ENCODE measurements at regions not wholly inside any gene's neighbourhood (a gene's known extent, or its start where the extent isn't known, plus 50 kb on each side); places are given as distances from the start of the nearest gene placed in this dataset.
"Not testable (repeated sequence)": the region's sequence is repeated elsewhere in the genome, so short reads cannot be mapped to it uniquely, and the experiment has no call there.

DNA sequence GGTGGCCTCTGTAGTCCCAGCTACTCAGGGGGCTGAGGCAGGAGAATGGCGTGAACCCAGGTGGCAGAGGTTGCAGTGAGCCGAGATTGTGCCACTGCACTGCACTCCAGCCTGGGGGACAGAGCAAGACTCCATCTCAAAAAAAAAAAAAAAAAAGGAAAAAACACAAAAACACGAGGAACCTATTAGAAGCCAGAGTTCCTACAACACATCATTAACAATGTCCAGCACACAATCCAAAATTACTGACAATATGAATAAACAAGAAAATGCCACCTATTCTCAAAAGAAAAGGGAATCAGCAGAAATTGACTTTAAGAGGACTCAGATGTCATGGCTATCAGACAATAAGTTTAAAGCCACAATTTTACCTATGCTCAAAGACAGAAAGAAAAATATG, 57.3 kb upstream of the HS3ST3A1 start:
- not testable (repeated sequence) for DNase-seq (ENCODE audit: low spot score)

DNA sequence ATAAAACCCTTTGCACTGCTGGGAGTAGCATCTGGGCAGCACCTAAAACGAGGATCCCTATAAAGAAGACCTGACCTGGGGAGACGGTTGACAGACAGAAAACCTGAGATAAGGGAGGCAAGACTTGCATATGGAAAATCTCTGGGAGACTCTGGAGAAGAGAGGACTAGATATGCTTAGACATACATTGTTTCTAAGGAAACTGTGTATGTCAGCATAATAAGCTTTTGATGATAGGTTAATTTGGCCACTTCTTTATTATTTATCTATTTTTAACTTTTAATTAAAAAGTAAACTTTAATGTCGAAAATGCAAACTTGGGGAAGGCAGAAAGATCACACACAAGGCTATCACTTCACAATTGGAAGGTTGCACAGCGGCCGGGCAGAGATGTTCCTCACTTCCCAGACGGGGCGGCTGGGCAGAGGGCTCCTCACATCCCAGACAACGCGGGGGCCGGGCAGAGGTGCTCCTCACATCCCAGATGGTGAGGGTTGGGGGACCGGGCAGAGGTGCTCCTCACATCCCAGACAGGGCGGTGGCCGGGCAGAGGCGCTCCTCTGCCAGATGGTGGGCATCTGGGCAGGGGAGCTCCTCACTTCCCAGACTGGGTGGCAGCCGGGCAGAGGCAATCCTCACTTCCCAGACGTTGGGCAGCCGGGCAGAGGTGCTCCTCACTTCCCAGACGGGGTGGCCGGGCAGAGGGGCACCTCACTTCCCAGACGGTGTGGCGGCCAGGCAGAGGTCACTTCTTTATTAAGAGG, 64.3 kb upstream of the HS3ST3A1 start:
- no peak for DNase-seq (ENCODE audit: low spot score)

DNA sequence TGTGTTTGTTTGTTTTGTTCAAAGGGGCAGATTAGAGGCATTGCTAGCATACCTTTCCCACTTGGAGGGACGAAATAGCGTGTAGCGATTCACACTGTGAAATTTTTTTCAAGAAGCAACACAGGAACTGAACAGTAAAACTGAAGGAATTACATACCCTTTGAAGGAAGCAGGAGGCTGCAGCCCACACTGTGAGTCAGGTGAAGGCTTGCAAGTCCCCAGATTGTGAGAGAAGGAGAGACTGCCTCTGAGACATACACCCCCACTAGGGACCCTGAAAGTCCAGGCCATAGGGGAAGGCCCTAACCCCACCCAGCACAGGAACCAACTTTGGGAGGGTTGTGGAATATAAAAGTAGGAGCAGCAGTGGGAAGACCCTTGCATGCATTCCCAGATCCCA, 69.6 kb upstream of the HS3ST3A1 start:
- no peak for DNase-seq (ENCODE audit: low spot score)

DNA sequence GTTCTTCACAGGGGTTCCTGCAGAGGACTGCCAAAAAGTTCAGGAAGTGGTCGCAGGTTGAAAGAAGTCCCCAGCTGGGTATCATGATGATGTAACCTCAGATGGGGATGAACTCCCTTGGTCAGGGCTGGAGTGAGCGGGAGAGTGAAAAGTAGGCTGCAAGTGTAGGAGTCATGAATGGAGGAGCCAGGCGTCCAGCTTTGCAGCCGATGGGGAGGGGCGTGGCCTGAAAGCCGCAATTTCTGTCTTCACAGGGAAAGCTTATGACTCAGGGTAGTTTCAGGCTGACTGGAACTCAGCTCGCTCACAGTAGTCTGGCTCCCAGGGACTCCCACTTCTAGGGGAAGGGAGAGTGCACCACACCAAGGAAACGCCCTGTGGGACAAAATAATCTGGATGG, 70.0 kb upstream of the HS3ST3A1 start:
- DNase-seq (ENCODE audit: low spot score): no peak

DNA sequence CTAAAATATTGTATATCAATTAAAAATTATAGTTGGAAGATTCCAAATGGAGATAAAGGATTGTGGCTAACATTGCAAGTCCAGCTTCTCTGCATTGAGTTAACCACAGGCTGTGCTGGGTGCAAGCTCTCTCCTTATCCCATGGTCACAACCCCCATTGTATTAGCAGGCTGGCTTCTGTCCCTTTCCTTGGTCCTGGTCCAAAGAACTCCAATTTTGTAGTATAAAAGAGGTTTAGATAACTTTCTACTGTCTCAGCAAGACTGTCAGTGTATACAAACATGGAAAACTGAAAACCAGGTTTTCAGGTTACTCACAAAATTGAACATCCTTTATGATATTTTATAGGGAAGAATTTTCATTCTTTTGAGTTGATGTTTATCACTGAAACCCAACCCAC, 76.6 kb upstream of the HS3ST3A1 start:
- DNase-seq (ENCODE audit: low spot score): no peak

DNA sequence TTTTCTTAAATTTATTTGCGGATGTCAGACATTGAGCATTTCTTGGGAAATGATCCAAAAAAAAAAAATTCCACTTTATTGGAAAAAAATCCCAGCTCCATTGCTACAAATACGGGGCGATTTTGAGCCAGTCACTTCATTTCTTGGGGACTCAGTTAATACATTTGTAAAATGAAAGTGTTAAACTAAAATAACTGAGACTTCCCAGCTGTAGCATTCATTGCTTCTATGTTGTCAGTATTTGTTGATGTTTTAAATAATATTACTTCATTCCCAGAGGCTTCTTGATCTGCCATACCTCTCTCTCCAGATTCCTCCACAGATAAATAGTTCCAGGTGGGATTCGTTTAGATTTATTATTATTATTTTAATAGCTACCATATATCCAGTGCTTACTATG, 77.1 kb upstream of the HS3ST3A1 start:
- DNase-seq (ENCODE audit: low spot score): no peak

DNA sequence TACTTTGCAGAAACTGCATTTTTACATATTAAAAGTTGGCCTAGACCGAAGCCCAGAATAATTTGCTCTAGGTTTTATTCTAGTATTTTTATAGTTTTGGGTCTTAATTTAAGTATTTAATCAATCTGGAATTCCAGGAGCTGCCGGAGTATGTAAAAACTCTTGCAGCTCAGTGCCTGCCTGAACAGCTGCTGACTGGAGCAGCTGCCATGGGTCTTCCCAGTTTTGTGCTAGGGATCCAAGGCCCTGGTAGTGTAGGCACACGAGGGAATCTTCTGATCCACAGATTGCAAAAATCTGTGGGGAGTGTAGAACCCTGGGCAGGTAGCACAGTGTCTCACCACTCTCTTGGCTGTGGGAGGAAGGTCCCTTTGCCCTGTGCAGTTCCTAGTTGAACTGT, 87.0 kb upstream of the HS3ST3A1 start:
- DNase-seq (ENCODE audit: low spot score): no peak

DNA sequence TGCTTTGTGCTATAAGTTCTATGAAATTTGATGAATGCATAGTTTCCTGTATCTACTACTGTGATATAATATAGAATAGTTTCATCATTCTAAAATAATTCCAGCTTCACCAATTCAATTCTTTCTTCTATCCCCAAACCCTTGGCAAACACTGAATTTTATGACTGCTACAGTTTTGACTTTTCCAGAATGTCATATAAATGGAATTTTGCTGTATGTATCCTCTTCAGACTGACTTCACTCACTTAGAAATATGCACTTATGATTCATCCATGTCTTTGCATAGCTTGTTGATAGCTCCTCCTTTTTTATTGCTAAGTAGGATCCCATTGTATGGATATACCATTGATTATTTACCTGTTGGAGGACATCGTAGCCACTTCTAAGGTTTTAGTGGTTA, 89.1 kb upstream of the HS3ST3A1 start:
- DNase-seq (ENCODE audit: low spot score): no peak

DNA sequence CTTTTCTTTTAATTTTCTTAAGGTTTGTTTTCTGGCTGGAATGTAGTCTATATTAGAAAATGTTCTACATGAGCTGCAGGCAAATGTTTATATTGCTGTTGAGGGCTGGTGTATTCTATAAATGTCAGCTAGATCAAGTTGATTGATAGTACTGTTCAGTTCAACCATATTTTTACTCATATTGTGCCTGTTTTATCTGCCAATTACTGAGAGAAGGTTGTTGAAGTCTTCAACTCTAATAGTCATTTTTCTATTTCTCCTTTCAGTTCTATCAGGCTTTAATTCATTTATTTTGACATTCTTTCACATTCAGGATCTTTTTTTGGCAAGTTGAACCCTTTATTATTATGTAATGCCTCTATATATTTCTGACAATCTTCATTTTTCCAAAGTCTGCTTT, 93.2 kb upstream of the HS3ST3A1 start:
- DNase-seq (ENCODE audit: low spot score): no peak

DNA sequence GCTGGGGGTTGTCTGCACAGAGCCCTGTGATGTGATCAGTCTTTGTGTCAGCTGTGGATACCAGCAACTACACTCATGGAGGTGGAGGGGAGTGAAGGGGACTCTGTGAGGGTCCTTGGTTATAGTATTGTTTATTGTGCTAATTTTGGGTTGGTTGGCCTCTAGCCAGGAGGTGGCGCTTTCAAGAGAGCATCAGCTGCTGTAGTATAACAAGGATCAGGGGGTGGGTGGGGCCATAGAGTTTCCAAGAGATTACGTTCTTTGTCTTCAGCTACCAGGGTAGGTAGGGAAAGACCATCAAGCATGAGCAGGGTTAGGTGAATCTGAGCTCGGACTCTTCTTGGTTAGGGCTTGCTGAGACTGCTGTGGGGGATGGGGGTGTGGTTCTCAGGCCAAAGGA, 97.1 kb upstream of the HS3ST3A1 start:
- no peak for DNase-seq (ENCODE audit: low spot score)

DNA sequence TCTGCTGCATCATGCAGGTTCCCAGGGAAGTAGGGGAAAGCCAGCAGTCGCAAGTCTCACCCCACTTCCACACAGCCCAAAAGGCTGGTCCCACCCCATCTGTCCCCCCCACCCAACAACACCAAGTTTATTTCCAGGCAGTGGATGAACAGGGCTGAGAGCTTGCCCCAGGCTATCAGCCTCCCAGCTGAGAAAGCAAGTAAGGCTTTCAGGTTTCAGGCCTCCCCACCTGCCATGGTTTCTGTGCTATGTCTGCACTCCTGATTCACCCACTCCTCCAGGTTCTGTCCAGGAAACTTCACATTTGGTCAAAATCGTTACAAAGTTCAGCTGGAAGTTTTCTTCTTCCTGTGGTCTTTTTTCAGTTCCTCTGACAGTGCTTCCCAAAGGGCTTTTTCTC, 97.5 kb upstream of the HS3ST3A1 start:
- DNase-seq (ENCODE audit: low spot score): no peak

DNA sequence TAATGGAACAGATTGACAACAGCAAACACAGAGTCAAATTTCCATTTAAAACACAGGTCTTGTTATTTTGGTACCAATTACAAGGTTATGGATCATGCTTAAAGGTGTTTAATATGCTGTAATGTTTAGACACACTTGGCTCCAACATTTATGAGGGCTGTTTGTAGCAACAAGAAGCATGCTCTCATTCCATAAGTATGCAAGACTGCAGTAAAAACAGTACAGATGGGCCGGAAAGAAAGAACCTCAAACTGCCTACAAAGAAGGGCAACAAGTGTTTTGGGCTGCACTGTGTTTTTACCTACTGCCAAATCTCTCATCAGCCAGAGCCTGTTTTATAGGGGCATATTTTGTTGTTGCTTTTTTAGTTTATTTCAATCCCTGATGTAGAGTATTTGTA, 100.5 kb upstream of the HS3ST3A1 start:
- no peak for DNase-seq (ENCODE audit: low spot score)

DNA sequence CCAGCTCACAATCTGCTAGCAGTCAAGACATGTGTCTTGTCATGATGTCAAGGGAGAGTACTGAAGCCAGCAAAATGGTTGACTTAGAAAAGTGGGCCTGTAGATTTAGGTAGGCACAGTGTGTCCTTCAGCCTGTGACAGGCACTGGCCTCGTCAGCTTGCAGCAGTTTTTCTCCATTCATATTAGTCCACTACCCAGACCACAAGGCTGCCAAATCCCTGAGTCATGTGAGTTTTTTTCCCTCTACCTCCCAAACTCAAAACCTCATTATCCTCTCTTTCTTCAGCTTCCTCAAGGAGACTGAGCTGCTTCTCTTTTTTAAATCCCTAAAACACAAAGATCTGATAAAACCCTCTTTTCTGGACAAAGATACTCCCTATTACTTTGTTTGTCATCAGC, 102.6 kb upstream of the HS3ST3A1 start:
- DNase-seq (ENCODE audit: low spot score): peak; percentile 43

DNA sequence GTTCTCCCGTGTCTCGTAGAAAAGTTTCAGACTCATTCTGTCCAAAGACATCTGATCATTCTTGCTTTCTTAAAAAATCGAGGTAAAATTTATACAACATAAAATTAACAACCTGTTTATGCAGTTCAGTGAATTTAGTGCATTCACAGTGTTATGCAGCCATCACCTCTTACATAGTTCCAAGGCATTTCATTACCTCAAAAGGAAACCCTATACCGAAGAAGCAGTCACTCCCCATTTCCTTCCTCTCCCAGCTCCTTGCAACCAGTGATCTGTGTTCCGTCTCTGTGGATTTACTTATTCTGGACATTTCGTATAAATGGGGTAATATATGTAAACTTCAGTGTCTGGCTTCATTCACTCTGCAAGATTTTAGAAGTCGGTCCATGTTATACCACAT, 103.5 kb upstream of the HS3ST3A1 start:
- no peak for DNase-seq (ENCODE audit: low spot score)

DNA sequence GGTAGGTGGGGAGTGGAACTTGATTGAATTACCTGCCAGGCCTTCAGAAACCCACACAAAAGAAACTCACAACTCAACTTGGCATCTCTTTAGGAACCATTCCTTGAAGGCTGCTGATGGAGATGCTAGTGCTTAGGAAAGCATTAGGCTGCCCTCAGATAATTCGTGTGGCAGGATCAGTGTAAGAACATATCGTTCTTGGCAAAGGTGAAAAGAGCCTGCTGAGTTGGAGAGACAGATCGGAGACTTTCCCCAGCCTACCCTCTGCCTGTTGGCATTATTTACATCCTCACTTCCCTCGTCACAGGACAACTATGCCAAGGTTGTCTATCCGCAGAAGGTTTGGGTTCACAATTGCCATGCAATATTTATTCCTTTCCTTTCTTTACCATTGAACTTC, 120.0 kb upstream of the HS3ST3A1 start:
- no peak for DNase-seq (ENCODE audit: low spot score)

DNA sequence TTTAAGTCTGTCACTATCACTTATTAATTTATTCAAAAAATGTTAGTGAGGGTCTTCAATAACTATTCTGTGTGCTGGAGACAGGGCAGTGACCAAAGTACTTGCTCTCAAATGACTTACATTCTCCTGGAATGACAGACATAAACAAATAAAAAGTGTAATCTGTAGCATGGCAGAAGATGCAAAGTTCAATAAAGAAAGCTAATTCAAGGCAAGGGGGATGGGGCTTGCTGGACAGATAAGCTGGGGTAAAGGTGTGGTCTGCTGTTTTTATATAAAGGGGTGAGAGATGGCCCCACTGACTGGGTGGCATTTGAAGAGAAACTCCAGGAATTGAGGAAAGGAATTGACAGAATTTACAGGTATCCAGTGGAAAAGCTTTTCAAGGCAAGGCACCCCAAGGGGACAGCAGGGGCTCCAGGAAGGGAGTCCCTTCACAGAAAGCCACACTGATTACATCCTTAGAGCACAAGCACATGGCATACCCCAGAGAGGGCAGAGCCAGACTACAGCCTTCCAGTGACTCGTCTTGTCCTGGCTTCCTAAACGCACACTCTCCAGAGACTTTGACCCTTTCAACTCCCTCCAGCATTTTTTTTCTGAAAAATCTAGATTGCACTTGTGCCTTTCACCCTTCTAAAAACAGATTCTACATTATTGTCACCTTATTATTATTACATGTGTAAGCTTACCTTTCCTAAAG, 123.7 kb upstream of the HS3ST3A1 start:
- peak; percentile 16 for DNase-seq (ENCODE audit: low spot score)

DNA sequence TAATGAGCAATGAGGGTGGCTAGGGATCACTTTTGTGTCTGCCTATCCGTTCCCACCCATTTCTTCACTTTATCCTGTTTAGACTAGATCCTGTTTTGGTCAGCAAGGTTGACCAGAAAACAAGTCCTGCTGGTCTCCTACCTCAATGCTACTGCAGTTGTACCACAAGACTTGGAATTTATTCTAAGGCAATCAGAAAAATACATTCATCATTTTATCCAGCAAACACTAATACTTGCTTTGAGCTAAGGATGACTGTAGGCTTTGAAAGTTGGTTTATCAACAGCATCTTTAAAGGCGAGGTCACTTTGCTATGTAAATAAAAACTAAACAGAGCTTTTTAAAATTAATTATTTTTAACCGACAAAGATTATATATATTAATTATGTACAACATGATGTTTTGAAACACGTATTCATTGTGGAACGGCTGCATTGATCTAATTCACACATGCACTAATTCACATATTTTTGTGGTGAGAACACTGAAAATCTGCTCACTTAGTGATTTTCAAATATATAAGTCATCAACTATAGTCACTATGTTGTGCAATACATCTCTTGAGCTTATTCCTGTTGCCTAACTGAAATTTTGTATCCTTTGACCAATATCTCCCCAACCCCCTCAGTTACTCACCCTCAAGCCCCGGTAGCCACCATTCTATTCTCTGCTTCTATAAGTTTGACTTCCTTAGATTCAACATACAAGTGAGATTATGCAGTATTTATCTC, 125.9 kb upstream of the HS3ST3A1 start:
- peak; percentile 36 for DNase-seq (ENCODE audit: low spot score)

DNA sequence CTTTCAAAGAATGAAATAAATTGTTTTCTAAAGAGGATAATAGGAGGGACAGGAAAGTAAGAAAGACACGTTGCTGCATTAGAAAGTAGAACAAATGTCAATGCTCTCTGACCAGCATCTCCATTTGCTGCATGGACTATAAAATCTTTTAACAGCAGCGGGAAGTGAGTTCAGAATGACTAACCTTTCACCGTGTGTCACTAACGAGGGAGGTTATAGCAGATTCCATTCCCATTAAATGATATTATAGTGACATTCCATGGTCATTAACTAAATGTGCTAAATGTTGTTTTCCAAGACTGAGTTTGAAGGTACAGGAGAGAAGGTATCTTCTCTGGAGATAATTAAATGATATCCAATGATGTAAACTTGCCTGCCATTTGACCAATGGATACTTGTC, 127.1 kb upstream of the HS3ST3A1 start:
- peak; percentile 60 for DNase-seq (ENCODE audit: low spot score)

DNA sequence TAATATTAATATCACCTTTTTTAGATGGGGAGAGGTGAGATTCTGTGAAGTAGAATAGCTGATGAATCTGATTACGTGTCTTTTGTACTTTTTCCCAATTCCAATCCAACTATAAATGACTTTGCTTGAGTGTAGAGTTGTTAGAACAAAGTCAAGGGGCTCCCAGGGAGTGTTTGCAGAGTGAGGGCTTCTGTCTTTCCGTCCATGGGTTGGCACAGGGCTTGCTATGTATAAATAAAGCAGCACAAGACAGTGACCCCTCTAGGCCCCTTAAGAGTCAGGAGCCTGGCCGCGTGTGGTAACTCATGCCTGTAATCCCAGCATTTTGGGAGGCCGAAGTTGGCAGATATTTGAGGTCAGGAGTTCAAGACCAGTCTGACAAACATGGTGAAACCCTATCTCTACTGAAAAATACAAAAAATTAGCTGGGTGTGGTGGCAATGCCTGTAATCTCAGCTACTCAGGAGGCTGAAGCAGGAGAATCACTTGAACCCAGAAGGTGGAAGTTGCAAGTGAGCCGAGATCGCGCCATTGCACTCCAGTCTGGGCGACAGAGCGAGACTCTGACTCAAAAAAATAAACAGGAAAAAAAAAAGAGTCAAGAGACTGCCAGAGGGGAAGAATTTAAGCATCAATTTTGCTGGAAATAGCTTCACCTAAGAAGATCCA, 127.9 kb upstream of the HS3ST3A1 start:
- no peak for DNase-seq (ENCODE audit: low spot score)

DNA sequence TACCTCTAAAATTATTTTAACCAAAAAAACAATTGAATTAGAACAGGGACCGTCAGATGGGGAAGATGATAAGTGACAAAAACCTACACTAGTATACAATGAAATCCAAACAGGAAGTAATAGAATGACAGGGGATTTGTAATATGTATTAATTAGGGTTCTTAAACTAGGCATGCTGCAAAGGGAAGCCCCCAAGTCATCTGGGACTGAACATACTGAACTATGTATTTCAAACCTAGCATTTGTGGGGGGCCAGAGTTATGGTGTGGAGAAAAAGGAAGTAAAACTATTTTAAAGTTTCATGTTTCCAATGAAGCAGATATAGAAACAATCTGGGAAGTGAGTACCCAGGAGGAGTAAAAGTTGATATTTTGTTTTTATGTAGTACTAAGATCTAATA, 133.2 kb upstream of the HS3ST3A1 start:
- DNase-seq (ENCODE audit: low spot score): no peak

DNA sequence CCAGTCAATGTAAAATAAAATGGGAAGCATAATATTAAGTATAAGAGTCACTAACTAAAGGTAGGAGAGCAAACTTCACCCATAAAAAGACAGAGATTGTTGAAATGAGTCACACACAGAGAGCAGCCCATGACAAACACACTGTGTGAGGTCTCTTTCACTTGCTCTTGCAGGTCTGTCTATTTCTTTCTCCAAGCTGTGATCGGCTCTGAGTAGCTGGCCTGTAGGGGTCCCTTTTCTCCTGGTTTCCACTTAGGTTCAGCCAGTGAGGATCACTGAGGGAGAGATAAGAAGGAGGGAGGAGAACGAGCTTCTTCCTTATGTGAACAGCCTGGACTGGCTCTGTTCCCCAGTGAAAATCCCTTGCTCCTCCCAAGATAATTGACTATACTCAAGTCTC, 133.7 kb upstream of the HS3ST3A1 start:
- no peak for DNase-seq (ENCODE audit: low spot score)

DNA sequence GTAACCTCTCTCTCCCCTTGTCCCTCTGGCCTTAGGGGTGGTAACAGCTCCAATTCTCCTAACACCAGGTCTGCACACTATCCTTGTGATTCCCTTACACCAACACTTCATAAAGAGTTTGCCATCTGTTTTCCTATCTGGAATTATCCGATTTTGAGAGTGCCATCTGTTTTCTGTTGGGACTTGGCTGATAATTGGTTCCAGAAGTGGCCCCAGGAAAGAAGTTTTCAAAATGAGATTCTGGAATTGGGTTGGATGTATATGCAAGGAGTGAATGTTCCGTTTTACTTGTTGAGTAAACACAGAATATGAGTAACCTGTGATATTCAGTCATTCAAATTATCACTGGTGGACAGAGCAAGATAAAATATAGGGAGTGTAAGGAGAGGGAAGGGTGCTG, 134.1 kb upstream of the HS3ST3A1 start:
- DNase-seq (ENCODE audit: low spot score): no peak

DNA sequence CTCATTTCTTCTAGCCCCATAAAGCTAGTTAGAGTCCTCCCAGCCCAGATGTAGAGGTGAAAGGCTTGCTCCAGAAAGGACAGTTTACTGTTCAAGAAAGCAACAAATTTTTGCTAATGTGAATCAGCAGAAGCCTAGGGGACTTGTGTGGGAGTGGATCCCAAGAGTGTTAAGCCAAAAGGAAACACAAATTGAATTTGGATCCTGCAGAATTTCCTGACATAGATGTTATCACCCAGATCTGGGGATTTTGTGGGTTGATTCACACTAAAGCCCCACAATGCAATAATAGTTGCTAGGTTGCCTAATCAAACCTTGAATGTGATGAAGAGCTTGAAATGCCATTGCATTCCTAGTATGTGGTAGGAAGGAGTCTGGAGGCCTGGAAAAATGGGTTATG, 135.2 kb upstream of the HS3ST3A1 start:
- DNase-seq (ENCODE audit: low spot score): no peak

All from kidney tubule cell (primary cell).